H9 (cell line): ENCODE measurements at regions not wholly inside any gene's neighbourhood (a gene's known extent, or its start where the extent isn't known, plus 50 kb on each side); places are given as distances from the start of the nearest gene placed in this dataset.

Source experiments
- DNase-seq: peaks from one replicate; pipeline ENCODE4 v3.0.0-alpha.2; 2017
- H2AFZ ChIP-seq: one replicate; pipeline ENCODE4 v1.6.1; 2013; ENCODE audit warnings: mild to moderate bottlenecking, low read length, control low read depth, moderate library complexity
- H2AK5ac ChIP-seq: 2 replicates; pipeline ENCODE4 v1.6.1; 2013; ENCODE audit warnings: low read length, control low read depth, mixed read lengths; ENCODE audit not compliant: insufficient read length
- H2BK120ac ChIP-seq: one replicate; pipeline ENCODE4 v1.6.1; 2013; ENCODE audit warnings: low read depth, mild to moderate bottlenecking, low read length, control low read depth, inconsistent platforms; ENCODE audit not compliant: poor library complexity, severe bottlenecking
- H2BK12ac ChIP-seq: 2 replicates; pipeline ENCODE4 v1.6.1; 2013; ENCODE audit warnings: low read length, control low read depth, mixed read lengths, low read depth; ENCODE audit not compliant: insufficient read length
- H2BK15ac ChIP-seq: 2 replicates; pipeline ENCODE4 v1.6.1; 2013; ENCODE audit warnings: low read depth, low read length, control low read depth
- H2BK20ac ChIP-seq: one replicate; pipeline ENCODE4 v1.6.1; 2013; ENCODE audit warnings: low read depth, mild to moderate bottlenecking, low read length, control low read depth, inconsistent platforms; ENCODE audit not compliant: poor library complexity, severe bottlenecking
- H2BK5ac ChIP-seq: 2 replicates; pipeline ENCODE4 v1.6.1; 2013; ENCODE audit warnings: low read length, control low read depth, mixed read lengths; ENCODE audit not compliant: insufficient read length
- H3K14ac ChIP-seq: 2 replicates; pipeline ENCODE4 v1.6.1; 2013; ENCODE audit warnings: low read length, control low read depth; ENCODE audit not compliant: insufficient read depth
- H3K18ac ChIP-seq: 2 replicates; pipeline ENCODE4 v1.6.1; 2013; ENCODE audit warnings: low read depth, mild to moderate bottlenecking, mixed read lengths, low read length, control low read depth; ENCODE audit not compliant: insufficient read length
- H3K23ac ChIP-seq: 2 replicates; pipeline ENCODE4 v1.6.1; 2013; ENCODE audit warnings: low read length, control low read depth, mixed read lengths, low read depth; ENCODE audit not compliant: insufficient read length
- H3K23me2 ChIP-seq: 2 replicates; pipeline ENCODE4 v1.6.1; 2013; ENCODE audit warnings: low read depth, mild to moderate bottlenecking, mixed read lengths, low read length, control low read depth; ENCODE audit not compliant: insufficient read length, poor library complexity, severe bottlenecking
- H3K27ac ChIP-seq: 2 replicates; pipeline ENCODE4 v1.5.1; 2013; ENCODE audit warnings: low read length, control low read depth, mixed read lengths, low read depth; ENCODE audit not compliant: insufficient read length
- H3K27me3 ChIP-seq: 2 replicates; pipeline ENCODE4 v1.6.1; 2013; ENCODE audit warnings: low read length, control low read depth, inconsistent platforms; ENCODE audit not compliant: insufficient read depth
- H3K4ac ChIP-seq: 2 replicates; pipeline ENCODE4 v1.6.1; 2013; ENCODE audit warnings: low read depth, mild to moderate bottlenecking, control low read depth, inconsistent platforms, low read length, moderate library complexity
- H3K4me1 ChIP-seq: 2 replicates; pipeline ENCODE4 v1.6.1; 2013; ENCODE audit warnings: low read length, control low read depth, inconsistent platforms; ENCODE audit not compliant: insufficient read depth
- H3K4me2 ChIP-seq: 2 replicates; pipeline ENCODE4 v1.6.1; 2013; ENCODE audit warnings: low read length, control low read depth, mixed read lengths; ENCODE audit not compliant: insufficient read length, insufficient read depth
- H3K56ac ChIP-seq: 2 replicates; pipeline ENCODE4 v1.6.1; 2013; ENCODE audit warnings: low read depth, mild to moderate bottlenecking, mixed read lengths, low read length, control low read depth; ENCODE audit not compliant: insufficient read length
- H3K79me1 ChIP-seq: 2 replicates; pipeline ENCODE4 v1.6.1; 2013; ENCODE audit warnings: low read depth, mild to moderate bottlenecking, moderate library complexity, low read length, control low read depth, inconsistent platforms; ENCODE audit not compliant: insufficient read depth, poor library complexity, severe bottlenecking
- H3K79me2 ChIP-seq: 2 replicates; pipeline ENCODE4 v1.6.1; 2013; ENCODE audit warnings: low read length, control low read depth, inconsistent platforms; ENCODE audit not compliant: insufficient read depth
- H3K9ac ChIP-seq: 2 replicates; pipeline ENCODE4 v1.6.1; 2013; ENCODE audit warnings: low read length, control low read depth, mixed read lengths; ENCODE audit not compliant: insufficient read length; ENCODE audit errors: extremely low read depth
- H3K9me3 ChIP-seq: one replicate; pipeline ENCODE4 v1.6.1; 2013; ENCODE audit warnings: low read depth, low read length, inconsistent platforms; ENCODE audit not compliant: control insufficient read depth
- H3T11ph ChIP-seq: one replicate; pipeline ENCODE4 v1.6.1; 2013; ENCODE audit warnings: mild to moderate bottlenecking, low read length, control low read depth, inconsistent platforms
- H4K20me1 ChIP-seq: one replicate; pipeline ENCODE4 v1.6.1; 2013; ENCODE audit not compliant: control insufficient read depth, insufficient read length, insufficient read depth
- H4K5ac ChIP-seq: 2 replicates; pipeline ENCODE4 v1.6.1; 2013; ENCODE audit warnings: low read depth, mild to moderate bottlenecking, mixed read lengths, low read length, control low read depth; ENCODE audit not compliant: insufficient read length
- H4K8ac ChIP-seq: replicated peaks from 2 replicates; pipeline ENCODE4 v1.6.1; 2013; ENCODE audit warnings: low read length, control low read depth, mixed read lengths, low read depth; ENCODE audit not compliant: insufficient read length
- H4K91ac ChIP-seq: 2 replicates; pipeline ENCODE4 v1.6.1; 2013; ENCODE audit warnings: low read depth, mild to moderate bottlenecking, moderate library complexity, mixed read lengths, low read length, control low read depth; ENCODE audit not compliant: insufficient read length
- H3K27ac Mint-ChIP-seq, 3 experiments: 2 replicates in 2 of 3; 3 replicates in 1 of 3; pipeline ENCODE4 v1.8.0; 2020 to 2021; ENCODE audit warnings: mixed read lengths in 3 of 3, mild to moderate bottlenecking in 1 of 3, moderate library complexity in 1 of 3
- H3K27me3 Mint-ChIP-seq: 2 replicates; pipeline ENCODE4 v1.8.0; 2021; ENCODE audit warnings: low read depth, mild to moderate bottlenecking, moderate library complexity, mixed read lengths
- H3K36me3 Mint-ChIP-seq, 3 experiments: 2 replicates in 2 of 3; 3 replicates in 1 of 3; pipeline ENCODE4 v1.8.0; 2020 to 2021; ENCODE audit warnings: low read depth in 3 of 3, mixed read lengths in 3 of 3; ENCODE audit not compliant: insufficient read depth in 1 of 3
- H3K4me1 Mint-ChIP-seq, 2 experiments: 2 replicates each; pipeline ENCODE4 v1.8.0; 2020; ENCODE audit warnings: mixed read lengths in 2 of 2
- H3K4me3 Mint-ChIP-seq, 2 experiments: 2 replicates in 1 of 2; 3 replicates in 1 of 2; pipeline ENCODE4 v1.8.0; 2020 to 2021; ENCODE audit warnings: mild to moderate bottlenecking in 2 of 2, mixed read lengths in 2 of 2, moderate library complexity in 1 of 2
- H3K9me3 Mint-ChIP-seq, 2 experiments: 2 replicates in 1 of 2; 3 replicates in 1 of 2; pipeline ENCODE4 v1.8.0; 2020; ENCODE audit warnings: mild to moderate bottlenecking in 2 of 2, mixed read lengths in 2 of 2, moderate library complexity in 1 of 2
- WGBS: extraction: QIAGEN DNeasy Blood & Tissue Kit; methylation state at CpG from one replicate; pipeline ENCODE4 v1.1.7; 2013; ENCODE audit warnings: missing lambda C conversion rate, low lambda C conversion rate, mixed read lengths; ENCODE audit not compliant: insufficient read length; ENCODE audit errors: extremely low coverage; 5-methylcytosine and 5-hydroxymethylcytosine counted together
- TF ChIP-seq, protein P1 (sequence below): fragments of 200-600 bp; sonication (generic); conservative IDR thresholded peaks from 3 replicates; pipeline ENCODE4 v1.8.0; 2021; ENCODE audit warnings: antibody characterized with exemption, mild to moderate bottlenecking

- no peaks in the 10 kb centered on the region; a peak in 1 of 5 replicates for H3K9me3 Mint-ChIP-seq
- Histone ChIP-seq H2BK5ac (no peak overlapping the region), H3K27me3 (no peaks in the 10 kb centered on the region), H2AK5ac (no peak overlapping the region), H3K4ac (no peak overlapping the region), H3K23me2 (no peaks in the 10 kb centered on the region), H3K79me2 (no peaks in the 10 kb centered on the region), H3K9me3 (no peaks in the 10 kb centered on the region), H4K20me1 (no peaks in the 10 kb centered on the region), H3K56ac (no peak overlapping the region), H3K23ac (no peak overlapping the region), H3K18ac (no peak overlapping the region), H2AFZ (no peak overlapping the region), H4K91ac (no peak overlapping the region), H3K14ac (no peak overlapping the region), H2BK12ac (no peak overlapping the region), H3K4me2 (no peak overlapping the region), H2BK15ac (no peak overlapping the region), H3K9ac (no peak overlapping the region), H4K5ac (no peak overlapping the region), H3K27ac (no peak overlapping the region), H3T11ph (no peak overlapping the region), H3K79me1 (no peaks in the 10 kb centered on the region), H3K4me1 (no peaks in the 10 kb centered on the region), H2BK120ac (no peak overlapping the region), H4K8ac (no peak overlapping the region), H2BK20ac (no peak overlapping the region)
- no peaks in the 10 kb centered on the region; a peak in 1 of 7 replicates for H3K36me3 Mint-ChIP-seq
- H3K27me3 Mint-ChIP-seq = peaks cover 17% of the 10 kb centered on the region
- TF ChIP-seq, protein P1, sequence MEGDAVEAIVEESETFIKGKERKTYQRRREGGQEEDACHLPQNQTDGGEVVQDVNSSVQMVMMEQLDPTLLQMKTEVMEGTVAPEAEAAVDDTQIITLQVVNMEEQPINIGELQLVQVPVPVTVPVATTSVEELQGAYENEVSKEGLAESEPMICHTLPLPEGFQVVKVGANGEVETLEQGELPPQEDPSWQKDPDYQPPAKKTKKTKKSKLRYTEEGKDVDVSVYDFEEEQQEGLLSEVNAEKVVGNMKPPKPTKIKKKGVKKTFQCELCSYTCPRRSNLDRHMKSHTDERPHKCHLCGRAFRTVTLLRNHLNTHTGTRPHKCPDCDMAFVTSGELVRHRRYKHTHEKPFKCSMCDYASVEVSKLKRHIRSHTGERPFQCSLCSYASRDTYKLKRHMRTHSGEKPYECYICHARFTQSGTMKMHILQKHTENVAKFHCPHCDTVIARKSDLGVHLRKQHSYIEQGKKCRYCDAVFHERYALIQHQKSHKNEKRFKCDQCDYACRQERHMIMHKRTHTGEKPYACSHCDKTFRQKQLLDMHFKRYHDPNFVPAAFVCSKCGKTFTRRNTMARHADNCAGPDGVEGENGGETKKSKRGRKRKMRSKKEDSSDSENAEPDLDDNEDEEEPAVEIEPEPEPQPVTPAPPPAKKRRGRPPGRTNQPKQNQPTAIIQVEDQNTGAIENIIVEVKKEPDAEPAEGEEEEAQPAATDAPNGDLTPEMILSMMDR = no peak
- WGBS = no CpG with 5 or more reads among the region's 23 CpGs
- H3K4me1 Mint-ChIP-seq = peaks cover 2 to 4% of the 10 kb centered on the region in 2 experiments; a peak in 3 of 4 replicates
- no peak overlapping the region for H3K27ac Mint-ChIP-seq
- no peak for DNase-seq
- no peak overlapping the region for H3K4me3 Mint-ChIP-seq
Observed at GRCh38 chr16:85982563-85982939, 83.6 kb downstream of the IRF8 start.
